Uterus (tissue), 2 donors: ENCODE measurements at regions not wholly inside any gene's neighbourhood (a gene's known extent, or its start where the extent isn't known, plus 50 kb on each side); places are given as distances from the start of the nearest gene placed in this dataset.

Source experiments
- CTCF ChIP-seq, 4 experiments: fragments of 200-600 bp in 2 of 4; fragments of 450-650 bp in 2 of 4; sonication (generic) in 2 of 4; IDR thresholded peaks; one replicate each; pipeline ENCODE4 v1.5.1; 2016 to 2019; ENCODE audit warnings: antibody characterized with exemption in 4 of 4, mild to moderate bottlenecking in 2 of 4, moderate library complexity in 1 of 4
- POLR2A ChIP-seq, 2 donors: fragments of 450-650 bp; IDR thresholded peaks; one replicate each; pipeline ENCODE4 v1.6.1; 2016; ENCODE audit warnings: antibody characterized with exemption in 2 of 2, mild to moderate bottlenecking in 1 of 2, moderate library complexity in 1 of 2

DNA sequence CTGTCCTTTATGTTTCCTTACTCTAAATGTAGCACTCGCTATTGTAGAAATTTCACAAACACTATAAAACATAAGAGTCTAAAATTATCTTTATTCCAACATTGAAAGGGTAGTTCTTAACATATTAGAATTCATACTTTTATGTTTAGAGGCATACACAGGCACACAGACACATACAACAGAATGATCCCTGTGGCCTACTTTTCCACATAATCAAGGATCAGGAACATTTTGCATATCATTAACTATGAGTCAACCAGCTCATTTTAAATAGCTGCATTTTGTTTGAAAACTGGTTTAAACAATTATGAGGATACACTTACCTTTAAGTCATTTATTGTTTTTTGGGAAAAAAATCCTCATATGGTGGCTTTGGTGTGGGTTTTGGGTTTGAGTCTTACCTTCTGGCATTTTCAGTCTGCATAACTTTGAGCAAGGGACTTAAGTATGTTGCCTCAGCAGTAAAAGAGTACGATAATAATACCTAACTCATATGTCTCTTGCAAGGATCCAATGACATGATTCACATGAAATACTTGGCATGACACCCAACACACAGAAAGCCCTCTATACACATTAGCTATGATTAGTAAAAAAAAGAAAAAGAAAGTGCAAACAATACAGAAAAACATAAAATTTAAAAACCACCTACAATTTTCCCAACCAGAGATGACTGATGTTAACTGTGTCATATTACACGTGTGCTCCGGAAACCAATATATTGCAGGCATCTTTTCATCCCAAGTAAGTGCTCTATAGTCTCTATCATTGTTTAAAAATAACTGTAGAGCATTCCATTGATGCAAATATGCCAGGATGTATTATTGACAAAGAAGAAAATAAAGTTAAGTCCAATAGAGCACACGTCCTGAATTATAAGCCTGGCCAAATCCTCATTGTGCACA is 213.1 kb upstream of the ADAMTS9 start:
- TF ChIP-seq CTCF (IDR thresholded peaks at IDR 0.05) = no peak
- no peak for TF ChIP-seq POLR2A (IDR thresholded peaks at IDR 0.05)
